HEK293 (cell line): ENCODE measurements at regions not wholly inside any gene's neighbourhood (a gene's known extent, or its start where the extent isn't known, plus 50 kb on each side); places are given as distances from the start of the nearest gene placed in this dataset.
"Not testable (repeated sequence)": the region's sequence is repeated elsewhere in the genome, so short reads cannot be mapped to it uniquely, and the experiment has no call there.

Source experiments
- CTCF ChIA-PET: fragments of 350-600 bp; formaldehyde crosslinking; extraction: SDS; loops from one replicate; lab custom pipeline; 2021; ENCODE audit warnings: antibody characterized with exemption; lab: Yijun Ruan, JAX
- POLR2A ChIA-PET: fragments of 300-600 bp; formaldehyde crosslinking; extraction: SDS; loops from one replicate; lab custom pipeline; 2020; ENCODE audit warnings: antibody characterized with exemption, inconsistent platforms; lab: Yijun Ruan, JAX
- H3K27ac ChIP-seq: fragments of 200-500 bp; sonication (Bioruptor generic); 2 replicates; pipeline ENCODE4 v1.5.1; 2014; ENCODE audit warnings: low read depth, low read length, control low read depth, inconsistent platforms; ENCODE audit errors: extremely low read depth
- H3K36me3 ChIP-seq, 2 experiments: fragments of 200-500 bp in 1 of 2; sonication (Bioruptor generic) in 1 of 2; 1 replicate in 1 of 2; 2 replicates in 1 of 2; pipeline ENCODE4 v1.5.1; 2014 to 2017; ENCODE audit warnings: inconsistent platforms in 2 of 2, low read length in 2 of 2; ENCODE audit not compliant: control insufficient read depth in 2 of 2, insufficient read depth in 1 of 2
- H3K4me1 ChIP-seq: fragments of 200-500 bp; sonication (Bioruptor generic); 2 replicates; pipeline ENCODE4 v1.5.1; 2014; ENCODE audit warnings: mild to moderate bottlenecking, low read length, inconsistent platforms; ENCODE audit not compliant: control insufficient read depth, insufficient read depth
- H3K4me3 ChIP-seq: 2 replicates; pipeline ENCODE4 v1.5.1; 2011; ENCODE audit warnings: low read depth, mild to moderate bottlenecking, control low read depth, low read length, moderate library complexity
- H3K9me3 ChIP-seq: fragments of 200-500 bp; sonication (Bioruptor generic); 2 replicates; pipeline ENCODE4 v1.5.1; 2014; ENCODE audit warnings: low read depth, low read length, inconsistent platforms; ENCODE audit not compliant: control insufficient read depth, insufficient read depth
- FEZF1 ChIP-seq: fragments of 450-650 bp; formaldehyde crosslinking; IDR thresholded peaks from 2 replicates; pipeline ENCODE4 v1.5.1; 2016; ENCODE audit warnings: missing biosample characterization, missing genetic modification characterization
- GFI1B ChIP-seq: fragments of 450-650 bp; formaldehyde crosslinking; IDR thresholded peaks from 2 replicates; pipeline ENCODE4 v1.5.1; 2016; ENCODE audit warnings: missing biosample characterization, missing genetic modification characterization
- GLIS1 ChIP-seq: fragments of 450-650 bp; formaldehyde crosslinking; IDR thresholded peaks from 2 replicates; pipeline ENCODE4 v1.5.1; 2016; ENCODE audit warnings: missing biosample characterization, missing genetic modification characterization
- KLF9 ChIP-seq: fragments of 450-650 bp; formaldehyde crosslinking; IDR thresholded peaks from 2 replicates; pipeline ENCODE4 v1.5.1; 2016; ENCODE audit warnings: missing biosample characterization, missing genetic modification characterization, low read depth
- MYNN ChIP-seq: fragments of 450-650 bp; formaldehyde crosslinking; IDR thresholded peaks from 2 replicates; pipeline ENCODE4 v1.5.1; 2016; ENCODE audit warnings: missing biosample characterization, missing genetic modification characterization, borderline replicate concordance
- PATZ1 ChIP-seq: fragments of 450-650 bp; formaldehyde crosslinking; IDR thresholded peaks from 2 replicates; pipeline ENCODE4 v1.5.1; 2016; ENCODE audit warnings: missing biosample characterization, missing genetic modification characterization
- YY2 ChIP-seq: fragments of 450-650 bp; formaldehyde crosslinking; IDR thresholded peaks from 2 replicates; pipeline ENCODE4 v1.5.1; 2016; ENCODE audit warnings: missing biosample characterization, missing genetic modification characterization
- ZNF138 ChIP-seq: fragments of 450-650 bp; formaldehyde crosslinking; IDR thresholded peaks from 2 replicates; pipeline ENCODE4 v1.5.1; 2016; ENCODE audit warnings: missing biosample characterization, missing genetic modification characterization, borderline replicate concordance
- ZNF157 ChIP-seq: fragments of 450-650 bp; formaldehyde crosslinking; IDR thresholded peaks from 2 replicates; pipeline ENCODE4 v1.5.1; 2016; ENCODE audit warnings: missing biosample characterization, missing genetic modification characterization
- ZNF280C ChIP-seq: fragments of 450-650 bp; formaldehyde crosslinking; IDR thresholded peaks from 2 replicates; pipeline ENCODE4 v1.5.1; 2016; ENCODE audit warnings: missing biosample characterization, missing genetic modification characterization
- ZNF292 ChIP-seq: fragments of 450-650 bp; formaldehyde crosslinking; IDR thresholded peaks from 2 replicates; pipeline ENCODE4 v1.5.1; 2016; ENCODE audit warnings: low read depth, missing biosample characterization, missing genetic modification characterization, borderline replicate concordance
- ZNF362 ChIP-seq: fragments of 450-650 bp; formaldehyde crosslinking; IDR thresholded peaks from 2 replicates; pipeline ENCODE4 v1.5.1; 2016; ENCODE audit warnings: missing biosample characterization, missing genetic modification characterization
- ZNF501 ChIP-seq: fragments of 450-650 bp; formaldehyde crosslinking; IDR thresholded peaks from 2 replicates; pipeline ENCODE4 v1.5.1; 2016; ENCODE audit warnings: missing biosample characterization, missing genetic modification characterization
- ZNF521 ChIP-seq: fragments of 450-650 bp; formaldehyde crosslinking; IDR thresholded peaks from 2 replicates; pipeline ENCODE4 v1.5.1; 2017; ENCODE audit warnings: missing biosample characterization, mild to moderate bottlenecking, missing genetic modification characterization
- ZNF623 ChIP-seq: fragments of 450-650 bp; formaldehyde crosslinking; IDR thresholded peaks from 2 replicates; pipeline ENCODE4 v1.5.1; 2016; ENCODE audit warnings: missing biosample characterization, missing genetic modification characterization
- ZNF654 ChIP-seq: fragments of 450-650 bp; formaldehyde crosslinking; IDR thresholded peaks from 2 replicates; pipeline ENCODE4 v1.5.1; 2016; ENCODE audit warnings: low read depth, missing biosample characterization, missing genetic modification characterization
- ZNF76 ChIP-seq: fragments of 450-650 bp; formaldehyde crosslinking; IDR thresholded peaks from 2 replicates; pipeline ENCODE4; 2016; ENCODE audit warnings: low read depth, missing biosample characterization, missing genetic modification characterization, borderline replicate concordance
- ZNF768 ChIP-seq: fragments of 450-650 bp; formaldehyde crosslinking; IDR thresholded peaks from 2 replicates; pipeline ENCODE4 v1.5.1; 2018; ENCODE audit warnings: missing biosample characterization, mild to moderate bottlenecking, missing genetic modification characterization
- ZSCAN18 ChIP-seq: fragments of 450-650 bp; formaldehyde crosslinking; IDR thresholded peaks from 2 replicates; pipeline ENCODE4 v1.5.1; 2016; ENCODE audit warnings: missing biosample characterization, missing genetic modification characterization

- Histone ChIP-seq H3K4me1 (no peaks in the 10 kb centered on the region), H3K4me3 (no peak overlapping the region), H3K27ac (no peak overlapping the region), H3K9me3 (no peaks in the 10 kb centered on the region), H3K36me3 (no peaks in the 10 kb centered on the region)
- POLR2A ChIA-PET, result no interaction called here
- CTCF ChIA-PET, result no interaction called here
- no peak for TF ChIP-seq ZNF280C (tag by site-specific recombination)
- no peak for TF ChIP-seq MYNN
- no peak for TF ChIP-seq ZNF501 (tag by site-specific recombination)
- no peak for TF ChIP-seq ZNF768 (tag by site-specific recombination)
- TF ChIP-seq ZNF157 (tag by site-specific recombination), result no peak
- no peak for TF ChIP-seq ZNF138 (tag by site-specific recombination)
- TF ChIP-seq ZSCAN18 (tag by site-specific recombination), result no peak
- no peak for TF ChIP-seq GFI1B (tag by site-specific recombination)
- TF ChIP-seq YY2 (tag by site-specific recombination), result no peak
- no peak for TF ChIP-seq ZNF292
- TF ChIP-seq ZNF521 (tag by site-specific recombination), result no peak
- TF ChIP-seq PATZ1 (tag by site-specific recombination), result no peak
- TF ChIP-seq ZNF623 (tag by site-specific recombination), result no peak
Measured at GRCh38 chr20:25991756-25992130, 295.1 kb upstream of the ZNF337 start.

GRCh38 chr20:25991051-25991755, 294.6 kb upstream of the ZNF337 start:
- Histone ChIP-seq H3K4me3 (no peak overlapping the region), H3K9me3 (no peaks in the 10 kb centered on the region), H3K4me1 (no peaks in the 10 kb centered on the region), H3K36me3 (no peaks in the 10 kb centered on the region), H3K27ac (no peak overlapping the region)
- TF ChIP-seq FEZF1 (tag by site-specific recombination) (no peak), ZNF76 (tag by site-specific recombination) (no peak), KLF9 (tag by site-specific recombination) (no peak), ZNF362 (no peak), GLIS1 (tag by site-specific recombination) (no peak), ZNF654 (tag by site-specific recombination) (no peak)
- POLR2A ChIA-PET, result no interaction called here
- CTCF ChIA-PET, result no interaction called here

- H3K4me3 ChIP-seq, CTCF ChIA-PET, H3K4me1 ChIP-seq, H3K9me3 ChIP-seq, H3K36me3 ChIP-seq, POLR2A ChIA-PET, H3K27ac ChIP-seq: not testable (repeated sequence)
Measured at GRCh38 chr20:25989686-25990085, 293.0 kb upstream of the ZNF337 start.
